ENCODE measurements at regions not wholly inside any gene's neighbourhood (a gene's known extent, or its start where the extent isn't known, plus 50 kb on each side); places are given as distances from the start of the nearest gene placed in this dataset.

DNA sequence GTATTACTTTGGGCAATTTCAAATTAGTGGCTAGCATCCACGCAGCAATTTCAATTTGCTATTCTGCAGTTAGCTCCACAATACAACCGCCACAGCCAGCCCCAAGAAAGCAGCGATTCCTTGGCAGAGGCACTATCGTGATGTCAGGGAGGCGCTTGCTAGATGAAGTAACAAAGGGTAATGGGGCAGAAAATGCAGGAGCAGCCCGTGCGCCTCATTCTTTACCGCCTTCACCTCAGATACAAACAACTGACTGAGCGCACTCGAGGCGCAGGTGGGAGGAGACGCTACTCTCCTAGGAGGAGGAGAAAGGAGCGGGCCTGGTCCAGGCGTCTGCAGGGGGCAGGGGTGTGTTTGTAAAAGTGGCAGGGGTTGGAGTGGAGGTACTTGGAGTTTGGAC, 76.9 kb upstream of the ASB18 start:
- TF ChIP-seq, protein P1, sequence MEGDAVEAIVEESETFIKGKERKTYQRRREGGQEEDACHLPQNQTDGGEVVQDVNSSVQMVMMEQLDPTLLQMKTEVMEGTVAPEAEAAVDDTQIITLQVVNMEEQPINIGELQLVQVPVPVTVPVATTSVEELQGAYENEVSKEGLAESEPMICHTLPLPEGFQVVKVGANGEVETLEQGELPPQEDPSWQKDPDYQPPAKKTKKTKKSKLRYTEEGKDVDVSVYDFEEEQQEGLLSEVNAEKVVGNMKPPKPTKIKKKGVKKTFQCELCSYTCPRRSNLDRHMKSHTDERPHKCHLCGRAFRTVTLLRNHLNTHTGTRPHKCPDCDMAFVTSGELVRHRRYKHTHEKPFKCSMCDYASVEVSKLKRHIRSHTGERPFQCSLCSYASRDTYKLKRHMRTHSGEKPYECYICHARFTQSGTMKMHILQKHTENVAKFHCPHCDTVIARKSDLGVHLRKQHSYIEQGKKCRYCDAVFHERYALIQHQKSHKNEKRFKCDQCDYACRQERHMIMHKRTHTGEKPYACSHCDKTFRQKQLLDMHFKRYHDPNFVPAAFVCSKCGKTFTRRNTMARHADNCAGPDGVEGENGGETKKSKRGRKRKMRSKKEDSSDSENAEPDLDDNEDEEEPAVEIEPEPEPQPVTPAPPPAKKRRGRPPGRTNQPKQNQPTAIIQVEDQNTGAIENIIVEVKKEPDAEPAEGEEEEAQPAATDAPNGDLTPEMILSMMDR (IDR thresholded peaks at IDR 0.05; ENCODE audit: low read depth, low read length): no peak
- H3K4me3 ChIP-seq (replicated peaks in 1 of 2; ENCODE audit: low read depth in 2 of 2, low read length in 2 of 2): no peak overlapping the region
- DNase-seq (ENCODE audit: low read depth in 2 of 2): no peak

DNA sequence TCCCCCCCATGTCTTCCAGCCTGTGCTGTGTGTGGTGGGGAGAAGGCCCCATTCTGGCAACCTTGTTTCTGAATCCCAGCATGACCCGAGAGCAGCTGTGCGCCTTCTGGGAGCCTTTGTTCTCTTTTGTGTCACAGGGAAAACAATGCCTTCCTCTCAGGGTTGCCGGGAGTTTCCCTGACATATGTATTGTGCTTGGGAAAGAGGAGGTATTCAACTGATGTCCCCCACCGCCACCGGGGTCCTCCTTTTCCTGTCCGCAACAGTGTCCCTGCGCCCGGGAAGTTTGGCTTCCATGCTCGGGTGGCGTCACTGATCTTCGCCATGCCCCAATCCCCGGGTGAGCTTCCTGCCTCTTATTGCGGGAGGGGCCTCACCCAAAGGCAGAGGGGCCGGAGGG, 77.5 kb upstream of the ASB18 start:
- TF ChIP-seq, protein P1 (IDR thresholded peaks at IDR 0.05; ENCODE audit: low read depth, low read length): no peak
- no peak for DNase-seq (ENCODE audit: low read depth in 2 of 2)
- no peak overlapping the region for H3K4me3 ChIP-seq (replicated peaks in 1 of 2; ENCODE audit: low read depth in 2 of 2, low read length in 2 of 2)

DNA sequence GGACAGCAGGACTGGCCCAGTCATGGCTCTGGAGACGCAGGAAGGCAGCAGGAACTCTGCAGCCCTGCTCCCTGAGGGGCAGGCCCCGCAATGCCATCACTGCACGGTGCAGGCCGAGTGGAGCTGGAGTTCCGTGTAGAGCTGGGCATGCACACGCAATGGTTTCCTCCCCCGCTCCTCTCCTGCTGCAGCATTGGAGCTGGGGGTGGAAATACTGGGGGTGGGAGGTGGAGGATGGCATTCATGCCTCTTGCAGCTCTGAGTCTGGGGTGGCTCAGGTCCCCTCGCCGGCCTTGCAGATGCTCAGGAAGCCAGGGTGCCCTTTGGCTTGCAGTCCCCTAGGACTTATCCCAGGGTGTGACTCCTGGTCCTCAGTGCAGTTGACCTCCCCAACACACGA, 78.3 kb upstream of the ASB18 start:
- TF ChIP-seq, protein P1 (IDR thresholded peaks at IDR 0.05; ENCODE audit: low read depth, low read length): no peak
- no peak for DNase-seq (ENCODE audit: low read depth in 2 of 2)
- no peak overlapping the region for H3K4me3 ChIP-seq (replicated peaks in 1 of 2; ENCODE audit: low read depth in 2 of 2, low read length in 2 of 2)

DNA sequence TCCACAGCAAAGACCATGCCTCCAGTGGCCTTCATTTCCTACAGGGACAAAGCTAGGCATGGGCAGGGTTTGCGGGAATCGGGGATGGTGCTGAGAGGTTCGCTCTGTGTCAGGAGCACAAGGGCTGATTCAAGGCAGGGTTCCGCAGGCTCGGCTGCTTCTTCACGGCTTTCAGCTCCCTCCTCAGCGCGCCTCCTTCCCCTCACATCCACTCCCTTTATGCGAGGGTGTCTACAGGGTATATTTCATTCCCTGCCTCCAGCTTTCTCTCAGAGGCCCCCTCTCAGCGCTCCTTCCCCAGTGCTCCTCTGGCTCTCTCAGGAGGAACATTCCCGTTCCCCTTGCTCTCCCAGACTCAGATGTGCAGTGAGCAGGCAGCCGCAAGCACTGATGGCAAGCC, 78.7 kb upstream of the ASB18 start:
- no peak for DNase-seq (ENCODE audit: low read depth in 2 of 2)
- no peak overlapping the region for H3K4me3 ChIP-seq (replicated peaks in 1 of 2; ENCODE audit: low read depth in 2 of 2, low read length in 2 of 2)
- TF ChIP-seq, protein P1 (IDR thresholded peaks at IDR 0.05; ENCODE audit: low read depth, low read length): no peak

DNA sequence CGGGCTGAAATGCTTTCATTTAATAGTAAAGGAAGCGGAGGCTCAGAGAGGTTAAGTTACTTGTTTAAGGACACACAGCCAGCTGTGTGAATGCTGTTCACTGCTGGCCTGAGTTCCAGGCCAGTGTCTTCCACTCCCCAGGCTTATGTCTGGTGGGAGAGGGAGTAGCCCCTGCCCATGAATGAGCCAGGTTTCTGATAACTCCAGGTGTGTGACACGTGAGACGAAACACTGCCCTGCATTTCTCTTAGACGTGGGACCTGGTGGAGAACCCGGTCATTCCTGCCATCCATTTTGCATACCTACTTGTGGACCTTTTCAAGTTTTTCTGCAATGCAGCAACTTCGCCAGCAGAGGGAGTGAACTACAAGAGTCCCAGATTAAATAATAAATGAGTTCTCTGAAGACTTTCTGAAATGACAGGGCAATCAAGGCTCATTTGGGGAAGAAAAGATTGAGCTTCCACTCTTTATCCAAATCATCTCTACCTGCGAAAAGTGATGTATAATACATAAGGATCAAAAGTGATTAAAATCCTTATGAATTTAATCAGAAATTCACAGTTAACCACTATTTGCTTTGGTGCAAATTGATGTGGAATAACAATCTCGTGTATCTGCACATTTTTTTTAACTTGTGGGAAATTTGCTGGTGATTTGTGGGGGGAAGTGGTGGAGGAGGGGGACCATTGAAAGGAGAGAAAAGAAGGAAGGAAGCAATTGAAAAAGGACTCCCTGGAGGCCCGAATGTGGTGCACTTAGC, 79.4 kb upstream of the ASB18 start:
- TF ChIP-seq, protein P1 (IDR thresholded peaks at IDR 0.05; ENCODE audit: low read depth, low read length): peak; percentile 82
- peak; percentile 86 to 87 for DNase-seq (ENCODE audit: low read depth in 2 of 2)
- no peak overlapping the region for H3K4me3 ChIP-seq (replicated peaks in 1 of 2; ENCODE audit: low read depth in 2 of 2, low read length in 2 of 2)

DNA sequence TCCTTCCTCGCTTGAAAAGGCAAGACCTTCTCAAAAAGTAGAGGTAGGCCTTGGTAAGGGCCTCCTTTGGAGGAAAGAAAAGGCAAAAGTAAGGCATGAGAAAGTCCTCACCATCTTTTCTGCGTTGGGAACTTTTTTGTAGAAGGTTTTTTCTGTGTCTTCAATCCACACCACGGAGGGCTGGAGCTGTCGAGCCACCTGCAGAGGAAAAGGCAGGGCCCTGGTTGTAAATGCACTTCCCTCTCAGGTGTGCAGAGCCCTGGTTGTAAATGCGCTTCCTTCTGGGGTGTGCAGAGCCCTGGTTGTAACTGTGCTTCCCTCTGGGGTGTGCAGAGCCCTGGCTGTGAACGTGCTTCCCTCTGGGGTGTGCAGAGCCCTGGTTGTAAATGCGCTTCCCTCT, 80.2 kb upstream of the ASB18 start:
- H3K4me3 ChIP-seq (replicated peaks in 1 of 2; ENCODE audit: low read depth in 2 of 2, low read length in 2 of 2): no peak overlapping the region
- TF ChIP-seq, protein P1 (IDR thresholded peaks at IDR 0.05; ENCODE audit: low read depth, low read length): no peak
- DNase-seq (ENCODE audit: low read depth in 2 of 2): no peak

All from cardiac fibroblast (primary cell).